ENCODE measurements at regions not wholly inside any gene's neighbourhood (a gene's known extent, or its start where the extent isn't known, plus 50 kb on each side); places are given as distances from the start of the nearest gene placed in this dataset.
"Not testable (repeated sequence)": the region's sequence is repeated elsewhere in the genome, so short reads cannot be mapped to it uniquely, and the experiment has no call there.

GRCh38 chr19:28066988-28067387 lies 1146.0 kb downstream of the UQCRFS1 start:
- Mint-ChIP-seq H3K4me3 (ENCODE audit: low read depth, unreplicated experiment) (no peak overlapping the region), H3K36me3 (ENCODE audit: insufficient read depth, unreplicated experiment) (no peaks in the 10 kb centered on the region), H3K27me3 (ENCODE audit: unreplicated experiment) (no peaks in the 10 kb centered on the region), H3K4me1 (ENCODE audit: low read depth, unreplicated experiment) (no peaks in the 10 kb centered on the region), H3K27ac (ENCODE audit: unreplicated experiment) (no peak overlapping the region), H3K9me3 (ENCODE audit: low read depth, unreplicated experiment) (peaks cover 9% of the 10 kb centered on the region)
- intact Hi-C loops (cut with micrococcal nuclease; ENCODE audit: unreplicated experiment) = no loop called here
- no peak for DNase-seq
- CTCF ChIA-PET = no interaction called here
- no peak for TF ChIP-seq CTCF (IDR thresholded peaks at IDR 0.05; ENCODE audit: unreplicated experiment)
- BruUV-seq (replicated peaks) = no TSS peak

- DNase-seq = no peak
- CTCF ChIA-PET = no interaction called here
- no peaks in the 10 kb centered on the region for H3K4me1 Mint-ChIP-seq (ENCODE audit: low read depth, unreplicated experiment)
- no peak overlapping the region for H3K4me3 Mint-ChIP-seq (ENCODE audit: low read depth, unreplicated experiment)
- H3K9me3 Mint-ChIP-seq (ENCODE audit: low read depth, unreplicated experiment) = peaks cover 9% of the 10 kb centered on the region
- TF ChIP-seq CTCF (IDR thresholded peaks at IDR 0.05; ENCODE audit: unreplicated experiment) = no peak
- intact Hi-C loops (cut with micrococcal nuclease; ENCODE audit: unreplicated experiment) = no loop called here
- no peak overlapping the region for H3K27ac Mint-ChIP-seq (ENCODE audit: unreplicated experiment)
- no peaks in the 10 kb centered on the region for H3K36me3 Mint-ChIP-seq (ENCODE audit: insufficient read depth, unreplicated experiment)
- BruUV-seq (replicated peaks) = no TSS peak
- no peaks in the 10 kb centered on the region for H3K27me3 Mint-ChIP-seq (ENCODE audit: unreplicated experiment)
Observed at GRCh38 chr19:28066161-28066560, 1146.8 kb downstream of the UQCRFS1 start.

- intact Hi-C loops (cut with micrococcal nuclease; ENCODE audit: unreplicated experiment) = no loop called here
Observed at GRCh38 chr19:28065026-28065425, 1147.9 kb downstream of the UQCRFS1 start.

GRCh38 chr19:28063702-28064101 lies 1149.2 kb downstream of the UQCRFS1 start:
- CTCF ChIA-PET = no interaction called here
- H3K36me3 Mint-ChIP-seq (ENCODE audit: insufficient read depth, unreplicated experiment) = no peaks in the 10 kb centered on the region
- no peaks in the 10 kb centered on the region for H3K27me3 Mint-ChIP-seq (ENCODE audit: unreplicated experiment)
- no peak for TF ChIP-seq CTCF (IDR thresholded peaks at IDR 0.05; ENCODE audit: unreplicated experiment)
- no peak for DNase-seq
- no peak overlapping the region for H3K27ac Mint-ChIP-seq (ENCODE audit: unreplicated experiment)
- peaks cover 9% of the 10 kb centered on the region for H3K9me3 Mint-ChIP-seq (ENCODE audit: low read depth, unreplicated experiment)
- no peaks in the 10 kb centered on the region for H3K4me1 Mint-ChIP-seq (ENCODE audit: low read depth, unreplicated experiment)
- intact Hi-C loops (cut with micrococcal nuclease; ENCODE audit: unreplicated experiment) = no loop called here
- H3K4me3 Mint-ChIP-seq (ENCODE audit: low read depth, unreplicated experiment) = no peak overlapping the region
- no TSS peak for BruUV-seq (replicated peaks)

More at GRCh38 chr19:28065026-28065425, 1147.9 kb downstream of the UQCRFS1 start:
- peaks cover 9% of the 10 kb centered on the region for H3K9me3 Mint-ChIP-seq (ENCODE audit: low read depth, unreplicated experiment)
- H3K4me1 Mint-ChIP-seq (ENCODE audit: low read depth, unreplicated experiment) = no peaks in the 10 kb centered on the region
- no peaks in the 10 kb centered on the region for H3K27me3 Mint-ChIP-seq (ENCODE audit: unreplicated experiment)
- H3K4me3 Mint-ChIP-seq (ENCODE audit: low read depth, unreplicated experiment) = no peak overlapping the region
- CTCF ChIA-PET = no interaction called here
- BruUV-seq (replicated peaks) = no TSS peak
- H3K27ac Mint-ChIP-seq (ENCODE audit: unreplicated experiment) = no peak overlapping the region
- H3K36me3 Mint-ChIP-seq (ENCODE audit: insufficient read depth, unreplicated experiment) = no peaks in the 10 kb centered on the region
- TF ChIP-seq CTCF (IDR thresholded peaks at IDR 0.05; ENCODE audit: unreplicated experiment) = no peak
- no peak for DNase-seq

- Mint-ChIP-seq H3K27ac (ENCODE audit: unreplicated experiment) (no peak overlapping the region), H3K27me3 (ENCODE audit: unreplicated experiment) (no peaks in the 10 kb centered on the region), H3K4me3 (ENCODE audit: low read depth, unreplicated experiment) (no peak overlapping the region), H3K9me3 (ENCODE audit: low read depth, unreplicated experiment) (peaks cover 2% of the 10 kb centered on the region), H3K4me1 (ENCODE audit: low read depth, unreplicated experiment) (no peaks in the 10 kb centered on the region), H3K36me3 (ENCODE audit: insufficient read depth, unreplicated experiment) (no peaks in the 10 kb centered on the region)
- no peak for TF ChIP-seq CTCF (IDR thresholded peaks at IDR 0.05; ENCODE audit: unreplicated experiment)
- BruUV-seq (replicated peaks) = no TSS peak
- CTCF ChIA-PET = no interaction called here
- DNase-seq = no peak
- intact Hi-C loops (cut with micrococcal nuclease; ENCODE audit: unreplicated experiment) = no loop called here
Observed at GRCh38 chr19:28061111-28061510, 1151.8 kb downstream of the UQCRFS1 start.

- DNase-seq; BruUV-seq (replicated peaks); CTCF ChIA-PET; H3K27me3 Mint-ChIP-seq (ENCODE audit: unreplicated experiment); H3K4me3 Mint-ChIP-seq (ENCODE audit: low read depth, unreplicated experiment); H3K27ac Mint-ChIP-seq (ENCODE audit: unreplicated experiment); H3K9me3 Mint-ChIP-seq (ENCODE audit: low read depth, unreplicated experiment); intact Hi-C loops (cut with micrococcal nuclease; ENCODE audit: unreplicated experiment); H3K36me3 Mint-ChIP-seq (ENCODE audit: insufficient read depth, unreplicated experiment); H3K4me1 Mint-ChIP-seq (ENCODE audit: low read depth, unreplicated experiment): not testable (repeated sequence)
Observed at GRCh38 chr19:28057026-28057425, 1155.9 kb downstream of the UQCRFS1 start.

Data from Calu3 (cell line).